ENCODE measurements at regions not wholly inside any gene's neighbourhood (a gene's known extent, or its start where the extent isn't known, plus 50 kb on each side); places are given as distances from the start of the nearest gene placed in this dataset.

DNA sequence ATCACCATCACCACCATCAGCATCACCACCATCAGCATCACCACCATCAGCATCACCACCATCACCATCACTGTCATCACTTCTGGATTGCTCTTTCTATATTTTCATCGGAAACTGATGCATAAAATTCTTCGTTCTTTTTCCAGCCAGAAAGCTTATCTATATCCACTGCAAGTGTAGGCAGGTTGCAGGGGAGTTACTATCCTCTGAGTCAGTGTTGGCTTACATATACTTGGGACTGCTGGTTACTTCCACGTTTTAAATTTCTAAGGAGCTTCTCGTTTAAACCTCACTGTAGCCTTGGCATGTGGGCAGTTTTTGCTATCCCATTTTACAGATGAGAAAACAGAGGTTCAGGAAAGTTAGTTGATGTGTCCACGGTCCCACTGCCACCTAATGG lies 66.1 kb downstream of the FOXL3 start:
- TF ChIP-seq CTCF (conservative IDR thresholded peaks at IDR 0.05 in 1 of 2, IDR thresholded peaks at IDR 0.05 in 1 of 2; ENCODE audit: extremely low read depth in 1 of 2, insufficient read depth in 1 of 2, low read depth in 1 of 2, low read length in 2 of 2) (no peak), EZH2 (IDR thresholded peaks at IDR 0.05; ENCODE audit: borderline replicate concordance, low read length) (no peak)

All from mammary epithelial cell (primary cell).